IMR-90 (cell line): ENCODE measurements at regions not wholly inside any gene's neighbourhood (a gene's known extent, or its start where the extent isn't known, plus 50 kb on each side); places are given as distances from the start of the nearest gene placed in this dataset.

ENCODE experiments used
- BHLHE40 ChIP-seq: fragments of 150-350 bp; IDR thresholded peaks from 2 replicates; pipeline ENCODE4 v1.6.1; 2016; ENCODE audit warnings: mild to moderate bottlenecking, low read depth, low read length
- NFE2L2 ChIP-seq: fragments of 150-350 bp; IDR thresholded peaks from 2 replicates; pipeline ENCODE4 v1.6.1; 2016; ENCODE audit warnings: low read depth, mild to moderate bottlenecking, low read length
- POLR2A ChIP-seq: IDR thresholded peaks from 2 replicates; pipeline ENCODE4 v1.6.1; 2012; ENCODE audit warnings: mild to moderate bottlenecking, low read depth, low read length
- RAD21 ChIP-seq: IDR thresholded peaks from 2 replicates; pipeline ENCODE4 v1.6.1; 2012; ENCODE audit warnings: low read length, improper control_type of control experiment
- TF ChIP-seq, protein P1 (sequence below): conservative IDR thresholded peaks from 2 replicates; pipeline ENCODE4 v1.5.1; 2012; ENCODE audit warnings: mild to moderate bottlenecking, low read depth, low read length, improper control_type of control experiment

GRCh38 chr18:33901894-33902512 is 322.7 kb downstream of the NOL4 start:
- TF ChIP-seq, protein P1, sequence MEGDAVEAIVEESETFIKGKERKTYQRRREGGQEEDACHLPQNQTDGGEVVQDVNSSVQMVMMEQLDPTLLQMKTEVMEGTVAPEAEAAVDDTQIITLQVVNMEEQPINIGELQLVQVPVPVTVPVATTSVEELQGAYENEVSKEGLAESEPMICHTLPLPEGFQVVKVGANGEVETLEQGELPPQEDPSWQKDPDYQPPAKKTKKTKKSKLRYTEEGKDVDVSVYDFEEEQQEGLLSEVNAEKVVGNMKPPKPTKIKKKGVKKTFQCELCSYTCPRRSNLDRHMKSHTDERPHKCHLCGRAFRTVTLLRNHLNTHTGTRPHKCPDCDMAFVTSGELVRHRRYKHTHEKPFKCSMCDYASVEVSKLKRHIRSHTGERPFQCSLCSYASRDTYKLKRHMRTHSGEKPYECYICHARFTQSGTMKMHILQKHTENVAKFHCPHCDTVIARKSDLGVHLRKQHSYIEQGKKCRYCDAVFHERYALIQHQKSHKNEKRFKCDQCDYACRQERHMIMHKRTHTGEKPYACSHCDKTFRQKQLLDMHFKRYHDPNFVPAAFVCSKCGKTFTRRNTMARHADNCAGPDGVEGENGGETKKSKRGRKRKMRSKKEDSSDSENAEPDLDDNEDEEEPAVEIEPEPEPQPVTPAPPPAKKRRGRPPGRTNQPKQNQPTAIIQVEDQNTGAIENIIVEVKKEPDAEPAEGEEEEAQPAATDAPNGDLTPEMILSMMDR = no peak
- no peak for TF ChIP-seq POLR2A
- TF ChIP-seq NFE2L2 = no peak
- TF ChIP-seq BHLHE40 = no peak
- TF ChIP-seq RAD21 = no peak
